GM12878 (cell line): ENCODE measurements at regions not wholly inside any gene's neighbourhood (a gene's known extent, or its start where the extent isn't known, plus 50 kb on each side); places are given as distances from the start of the nearest gene placed in this dataset.

Source experiments
- E2F4 ChIP-seq: IDR thresholded peaks from 2 replicates; pipeline ENCODE4 v1.6.1; 2012; ENCODE audit warnings: low read depth, low read length, improper control_type of control experiment
- GATAD2B ChIP-seq: fragments of 450-650 bp; conservative IDR thresholded peaks from 2 replicates; pipeline ENCODE4 v1.6.1; 2017; ENCODE audit warnings: low read depth, mild to moderate bottlenecking, moderate library complexity
- HDAC2 ChIP-seq: fragments of 200-600 bp; sonication (generic); IDR thresholded peaks from 2 replicates; pipeline ENCODE4 v1.6.1; 2017
- JUNB ChIP-seq: IDR thresholded peaks from 2 replicates; pipeline ENCODE4 v1.6.1; 2016; ENCODE audit warnings: antibody characterized with exemption, mild to moderate bottlenecking
- MAX ChIP-seq: IDR thresholded peaks from 2 replicates; pipeline ENCODE4 v1.6.1; 2012; ENCODE audit warnings: low read depth, low read length, improper control_type of control experiment
- MLLT1 ChIP-seq: fragments of 450-650 bp; IDR thresholded peaks from 2 replicates; pipeline ENCODE4 v1.6.1; 2016; ENCODE audit warnings: mild to moderate bottlenecking
- MTA3 ChIP-seq: IDR thresholded peaks from 2 replicates; pipeline ENCODE4 v1.6.1; 2012; ENCODE audit warnings: low read length, inconsistent platforms, borderline replicate concordance
- MYC ChIP-seq: IDR thresholded peaks from 2 replicates; pipeline ENCODE4 v1.6.1; 2011; ENCODE audit warnings: mild to moderate bottlenecking, low read length, moderate library complexity, inconsistent platforms; ENCODE audit not compliant: insufficient read depth, insufficient replicate concordance, insufficient read length, severe bottlenecking
- NFYB ChIP-seq: IDR thresholded peaks from 2 replicates; pipeline ENCODE4 v1.6.1; 2011; ENCODE audit warnings: low read depth, mild to moderate bottlenecking, low read length, improper control_type of control experiment, moderate library complexity; ENCODE audit not compliant: insufficient read depth
- PAX5 ChIP-seq: IDR thresholded peaks from 2 replicates; pipeline ENCODE4 v1.6.1; 2011; ENCODE audit warnings: low read depth, low read length, borderline replicate concordance
- PBX3 ChIP-seq: IDR thresholded peaks from 2 replicates; pipeline ENCODE4 v1.6.1; 2011; ENCODE audit warnings: mild to moderate bottlenecking, low read depth, low read length, moderate library complexity; ENCODE audit not compliant: insufficient replicate concordance
- RBBP5 ChIP-seq: fragments of 200-600 bp; sonication (generic); conservative IDR thresholded peaks from 2 replicates; pipeline ENCODE4 v1.6.1; 2016
- RCOR1 ChIP-seq: conservative IDR thresholded peaks from 2 replicates; pipeline ENCODE4 v1.6.1; 2012; ENCODE audit warnings: low read depth, low read length, improper control_type of control experiment
- SMARCA5 ChIP-seq: fragments of 450-650 bp; IDR thresholded peaks from 2 replicates; pipeline ENCODE4 v1.6.1; 2017; ENCODE audit warnings: mild to moderate bottlenecking
- SPI1 ChIP-seq: IDR thresholded peaks from 2 replicates; pipeline ENCODE4 v1.6.1; 2011; ENCODE audit warnings: low read depth, mild to moderate bottlenecking, low read length, moderate library complexity, borderline replicate concordance; ENCODE audit not compliant: insufficient read depth
- YBX1 ChIP-seq: fragments of 450-650 bp; IDR thresholded peaks from 2 replicates; pipeline ENCODE4 v1.6.1; 2016; ENCODE audit warnings: antibody characterized with exemption
- ZNF217 ChIP-seq: fragments of 450-650 bp; IDR thresholded peaks from 2 replicates; pipeline ENCODE4 v1.6.1; 2017; ENCODE audit warnings: antibody characterized with exemption, mild to moderate bottlenecking
- ZSCAN29 ChIP-seq: fragments of 450-650 bp; IDR thresholded peaks from 2 replicates; pipeline ENCODE4 v1.6.1; 2017; ENCODE audit warnings: mild to moderate bottlenecking, moderate library complexity
- TF ChIP-seq, protein P1 (sequence below), 3 experiments: IDR thresholded peaks in 2 of 3; conservative IDR thresholded peaks in 1 of 3; 2 replicates each; pipeline ENCODE4 v1.5.1; 2011; ENCODE audit warnings: low read depth in 3 of 3, low read length in 3 of 3, mild to moderate bottlenecking in 3 of 3, control low read depth in 2 of 3, moderate library complexity in 2 of 3, inconsistent platforms in 1 of 3, mixed read lengths in 1 of 3; ENCODE audit not compliant: control insufficient read depth in 2 of 3, insufficient read depth in 1 of 3; ENCODE audit errors: extremely low read depth in 1 of 3
- TF ChIP-seq, protein P2 (sequence below): fragments of 450-650 bp; IDR thresholded peaks from 2 replicates; pipeline ENCODE4 v1.6.1; 2017; ENCODE audit warnings: mild to moderate bottlenecking, moderate library complexity

- TF ChIP-seq, protein P1, sequence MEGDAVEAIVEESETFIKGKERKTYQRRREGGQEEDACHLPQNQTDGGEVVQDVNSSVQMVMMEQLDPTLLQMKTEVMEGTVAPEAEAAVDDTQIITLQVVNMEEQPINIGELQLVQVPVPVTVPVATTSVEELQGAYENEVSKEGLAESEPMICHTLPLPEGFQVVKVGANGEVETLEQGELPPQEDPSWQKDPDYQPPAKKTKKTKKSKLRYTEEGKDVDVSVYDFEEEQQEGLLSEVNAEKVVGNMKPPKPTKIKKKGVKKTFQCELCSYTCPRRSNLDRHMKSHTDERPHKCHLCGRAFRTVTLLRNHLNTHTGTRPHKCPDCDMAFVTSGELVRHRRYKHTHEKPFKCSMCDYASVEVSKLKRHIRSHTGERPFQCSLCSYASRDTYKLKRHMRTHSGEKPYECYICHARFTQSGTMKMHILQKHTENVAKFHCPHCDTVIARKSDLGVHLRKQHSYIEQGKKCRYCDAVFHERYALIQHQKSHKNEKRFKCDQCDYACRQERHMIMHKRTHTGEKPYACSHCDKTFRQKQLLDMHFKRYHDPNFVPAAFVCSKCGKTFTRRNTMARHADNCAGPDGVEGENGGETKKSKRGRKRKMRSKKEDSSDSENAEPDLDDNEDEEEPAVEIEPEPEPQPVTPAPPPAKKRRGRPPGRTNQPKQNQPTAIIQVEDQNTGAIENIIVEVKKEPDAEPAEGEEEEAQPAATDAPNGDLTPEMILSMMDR (IDR thresholded peaks at IDR 0.05 in 2 of 3, conservative IDR thresholded peaks at IDR 0.05 in 1 of 3; ENCODE audit: control insufficient read depth in 2 of 3, extremely low read depth in 1 of 3, insufficient read depth in 1 of 3, low read depth in 3 of 3, low read length in 3 of 3): peak in 1 of 3 experiments; percentile 8; a peak in 1 of 6 replicates
- TF ChIP-seq MYC: no peak
- peak; percentile 28; the same call in 1 of the 2 replicates for TF ChIP-seq SPI1
- TF ChIP-seq GATAD2B: no peak
- TF ChIP-seq HDAC2: no peak
- TF ChIP-seq RCOR1: no peak
- no peak for TF ChIP-seq E2F4
- no peak for TF ChIP-seq YBX1
- no peak for TF ChIP-seq MAX
- no peak for TF ChIP-seq NFYB
- TF ChIP-seq MTA3: peak; percentile 33; the same call in 1 of the 2 replicates
- no peak for TF ChIP-seq PBX3
- no peak for TF ChIP-seq JUNB
- TF ChIP-seq RBBP5: no peak
- TF ChIP-seq, protein P2, sequence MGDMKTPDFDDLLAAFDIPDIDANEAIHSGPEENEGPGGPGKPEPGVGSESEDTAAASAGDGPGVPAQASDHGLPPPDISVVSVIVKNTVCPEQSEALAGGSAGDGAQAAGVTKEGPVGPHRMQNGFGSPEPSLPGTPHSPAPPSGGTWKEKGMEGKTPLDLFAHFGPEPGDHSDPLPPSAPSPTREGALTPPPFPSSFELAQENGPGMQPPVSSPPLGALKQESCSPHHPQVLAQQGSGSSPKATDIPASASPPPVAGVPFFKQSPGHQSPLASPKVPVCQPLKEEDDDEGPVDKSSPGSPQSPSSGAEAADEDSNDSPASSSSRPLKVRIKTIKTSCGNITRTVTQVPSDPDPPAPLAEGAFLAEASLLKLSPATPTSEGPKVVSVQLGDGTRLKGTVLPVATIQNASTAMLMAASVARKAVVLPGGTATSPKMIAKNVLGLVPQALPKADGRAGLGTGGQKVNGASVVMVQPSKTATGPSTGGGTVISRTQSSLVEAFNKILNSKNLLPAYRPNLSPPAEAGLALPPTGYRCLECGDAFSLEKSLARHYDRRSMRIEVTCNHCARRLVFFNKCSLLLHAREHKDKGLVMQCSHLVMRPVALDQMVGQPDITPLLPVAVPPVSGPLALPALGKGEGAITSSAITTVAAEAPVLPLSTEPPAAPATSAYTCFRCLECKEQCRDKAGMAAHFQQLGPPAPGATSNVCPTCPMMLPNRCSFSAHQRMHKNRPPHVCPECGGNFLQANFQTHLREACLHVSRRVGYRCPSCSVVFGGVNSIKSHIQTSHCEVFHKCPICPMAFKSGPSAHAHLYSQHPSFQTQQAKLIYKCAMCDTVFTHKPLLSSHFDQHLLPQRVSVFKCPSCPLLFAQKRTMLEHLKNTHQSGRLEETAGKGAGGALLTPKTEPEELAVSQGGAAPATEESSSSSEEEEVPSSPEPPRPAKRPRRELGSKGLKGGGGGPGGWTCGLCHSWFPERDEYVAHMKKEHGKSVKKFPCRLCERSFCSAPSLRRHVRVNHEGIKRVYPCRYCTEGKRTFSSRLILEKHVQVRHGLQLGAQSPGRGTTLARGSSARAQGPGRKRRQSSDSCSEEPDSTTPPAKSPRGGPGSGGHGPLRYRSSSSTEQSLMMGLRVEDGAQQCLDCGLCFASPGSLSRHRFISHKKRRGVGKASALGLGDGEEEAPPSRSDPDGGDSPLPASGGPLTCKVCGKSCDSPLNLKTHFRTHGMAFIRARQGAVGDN: peak; percentile 31; the same call in 1 of the 2 replicates
- TF ChIP-seq PAX5: no peak
- TF ChIP-seq MLLT1: 0 out of 2 replicates have a peak, but pooled peaks have one; percentile 24
- TF ChIP-seq SMARCA5: no peak
- 0 out of 2 replicates have a peak, but pooled peaks have one; percentile 33 for TF ChIP-seq ZNF217
- no peak for TF ChIP-seq ZSCAN29
Observed at GRCh38 chr2:37851828-37852584, 73.1 kb upstream of the RMDN2 start (continued).
